ACC112 (cell line): ENCODE measurements at regions not wholly inside any gene's neighbourhood (a gene's known extent, or its start where the extent isn't known, plus 50 kb on each side); places are given as distances from the start of the nearest gene placed in this dataset.

Experiments used
- H2AFZ ChIP-seq: fragments of 200-600 bp; sonication (generic); one replicate; pipeline ENCODE4 v1.6.0; 2017; ENCODE audit warnings: antibody characterized with exemption, low read length; ENCODE audit not compliant: unreplicated experiment
- H3K27ac ChIP-seq: fragments of 200-600 bp; sonication (generic); 2 replicates; pipeline ENCODE4 v1.5.1; 2014; ENCODE audit warnings: low read depth, mild to moderate bottlenecking, antibody characterized with exemption, low read length, moderate library complexity
- H3K27me3 ChIP-seq: fragments of 200-600 bp; sonication (generic); 2 replicates; pipeline ENCODE4 v1.6.1; 2014; ENCODE audit warnings: mild to moderate bottlenecking, antibody characterized with exemption, low read length, moderate library complexity, mixed read lengths; ENCODE audit not compliant: insufficient read depth
- H3K36me3 ChIP-seq: fragments of 200-600 bp; sonication (generic); 2 replicates; pipeline ENCODE4 v1.6.1; 2016; ENCODE audit warnings: mild to moderate bottlenecking, antibody characterized with exemption, low read length, moderate library complexity, mixed read lengths; ENCODE audit not compliant: insufficient read depth
- H3K4me1 ChIP-seq: fragments of 200-600 bp; sonication (generic); one replicate; pipeline ENCODE4 v1.6.1; 2016; ENCODE audit warnings: low read length, mixed read lengths; ENCODE audit not compliant: insufficient read depth, unreplicated experiment, control insufficient read depth
- H3K4me3 ChIP-seq: fragments of 200-600 bp; sonication (generic); 2 replicates; pipeline ENCODE4 v1.5.1; 2014; ENCODE audit warnings: mild to moderate bottlenecking, low read depth, low read length
- H3K79me2 ChIP-seq: fragments of 200-600 bp; sonication (generic); one replicate; pipeline ENCODE4 v1.6.0; 2016; ENCODE audit warnings: low read length; ENCODE audit not compliant: control insufficient read depth, unreplicated experiment, insufficient read depth

- Histone ChIP-seq H3K36me3 (no peaks in the 10 kb centered on the region), H3K27me3 (no peaks in the 10 kb centered on the region), H3K27ac (no peak overlapping the region), H2AFZ (no peak overlapping the region), H3K4me3 (no peak overlapping the region), H3K79me2 (no peaks in the 10 kb centered on the region), H3K4me1 (no peaks in the 10 kb centered on the region)
Measured at GRCh38 chr16:86714166-86714565, 135.8 kb downstream of the FOXL1 start.

GRCh38 chr16:86716649-86717048 lies 138.3 kb downstream of the FOXL1 start:
- Histone ChIP-seq H3K79me2 (no peaks in the 10 kb centered on the region), H3K4me3 (no peak overlapping the region), H3K27ac (no peak overlapping the region), H3K27me3 (no peaks in the 10 kb centered on the region), H3K4me1 (no peaks in the 10 kb centered on the region), H3K36me3 (no peaks in the 10 kb centered on the region), H2AFZ (no peak overlapping the region)

GRCh38 chr16:86718118-86718517 lies 139.8 kb downstream of the FOXL1 start:
- H3K36me3 ChIP-seq, result no peaks in the 10 kb centered on the region
- H3K4me3 ChIP-seq, result no peak overlapping the region
- H2AFZ ChIP-seq, result no peak overlapping the region
- no peaks in the 10 kb centered on the region for H3K27me3 ChIP-seq
- no peaks in the 10 kb centered on the region for H3K4me1 ChIP-seq
- H3K79me2 ChIP-seq, result no peaks in the 10 kb centered on the region
- H3K27ac ChIP-seq, result no peak overlapping the region

GRCh38 chr16:86722970-86723369 lies 144.6 kb downstream of the FOXL1 start:
- no peak overlapping the region for H3K4me3 ChIP-seq
- no peak overlapping the region for H2AFZ ChIP-seq
- H3K79me2 ChIP-seq, result no peaks in the 10 kb centered on the region
- H3K27ac ChIP-seq, result no peak overlapping the region
- no peaks in the 10 kb centered on the region for H3K4me1 ChIP-seq
- no peaks in the 10 kb centered on the region for H3K36me3 ChIP-seq
- H3K27me3 ChIP-seq, result peaks cover 5% of the 10 kb centered on the region; the same call in 1 of the 2 replicates

- H3K27ac ChIP-seq, result no peak overlapping the region
- no peak overlapping the region for H3K4me3 ChIP-seq
- H3K4me1 ChIP-seq, result no peaks in the 10 kb centered on the region
- no peaks in the 10 kb centered on the region for H3K36me3 ChIP-seq
- H3K27me3 ChIP-seq, result peaks cover 5% of the 10 kb centered on the region; the same call in 1 of the 2 replicates
- H3K79me2 ChIP-seq, result no peaks in the 10 kb centered on the region
- no peak overlapping the region for H2AFZ ChIP-seq
Measured at GRCh38 chr16:86723689-86724088, 145.3 kb downstream of the FOXL1 start.

- H3K79me2 ChIP-seq, result no peaks in the 10 kb centered on the region
- no peak overlapping the region for H3K4me3 ChIP-seq
- no peak overlapping the region for H2AFZ ChIP-seq
- no peaks in the 10 kb centered on the region for H3K36me3 ChIP-seq
- H3K27me3 ChIP-seq, result peaks cover 5% of the 10 kb centered on the region; the same call in 1 of the 2 replicates
- no peak overlapping the region for H3K27ac ChIP-seq
- no peaks in the 10 kb centered on the region for H3K4me1 ChIP-seq
Measured at GRCh38 chr16:86725401-86725800, 147.1 kb downstream of the FOXL1 start.

GRCh38 chr16:86726340-86726739 lies 148.0 kb downstream of the FOXL1 start:
- no peak overlapping the region for H3K27ac ChIP-seq
- peaks cover 5% of the 10 kb centered on the region; the same call in 1 of the 2 replicates for H3K27me3 ChIP-seq
- H3K36me3 ChIP-seq, result no peaks in the 10 kb centered on the region
- H3K79me2 ChIP-seq, result no peaks in the 10 kb centered on the region
- no peak overlapping the region for H3K4me3 ChIP-seq
- H2AFZ ChIP-seq, result no peak overlapping the region
- H3K4me1 ChIP-seq, result no peaks in the 10 kb centered on the region

GRCh38 chr16:86727131-86727530 lies 148.8 kb downstream of the FOXL1 start:
- Histone ChIP-seq H3K27me3 (peaks cover 11% of the 10 kb centered on the region), H3K36me3 (no peaks in the 10 kb centered on the region), H3K4me3 (no peak overlapping the region)

GRCh38 chr16:86727632-86728031 lies 149.3 kb downstream of the FOXL1 start:
- H2AFZ ChIP-seq, result no peak overlapping the region
- peaks cover 12% of the 10 kb centered on the region for H3K27me3 ChIP-seq
- H3K79me2 ChIP-seq, result no peaks in the 10 kb centered on the region
- H3K4me1 ChIP-seq, result no peaks in the 10 kb centered on the region
- H3K27ac ChIP-seq, result no peak overlapping the region
- H3K4me3 ChIP-seq, result no peak overlapping the region
- no peaks in the 10 kb centered on the region for H3K36me3 ChIP-seq

More at GRCh38 chr16:86727131-86727530, 148.8 kb downstream of the FOXL1 start:
- Histone ChIP-seq H3K4me1 (no peaks in the 10 kb centered on the region), H3K27ac (no peak overlapping the region), H2AFZ (no peak overlapping the region), H3K79me2 (no peaks in the 10 kb centered on the region)

GRCh38 chr16:86729686-86730085 lies 151.3 kb downstream of the FOXL1 start:
- Histone ChIP-seq H3K4me3 (no peak overlapping the region), H2AFZ (no peak overlapping the region), H3K36me3 (no peaks in the 10 kb centered on the region), H3K4me1 (no peaks in the 10 kb centered on the region), H3K27me3 (peaks cover 12% of the 10 kb centered on the region), H3K79me2 (no peaks in the 10 kb centered on the region), H3K27ac (no peak overlapping the region)

- no peaks in the 10 kb centered on the region for H3K36me3 ChIP-seq
- H3K79me2 ChIP-seq, result no peaks in the 10 kb centered on the region
- H3K27ac ChIP-seq, result no peak overlapping the region
- peaks cover 12% of the 10 kb centered on the region for H3K27me3 ChIP-seq
- H2AFZ ChIP-seq, result no peak overlapping the region
- no peaks in the 10 kb centered on the region for H3K4me1 ChIP-seq
- no peak overlapping the region for H3K4me3 ChIP-seq
Measured at GRCh38 chr16:86730086-86730485, 151.7 kb downstream of the FOXL1 start.
